22Rv1 (cell line): ENCODE measurements at regions not wholly inside any gene's neighbourhood (a gene's known extent, or its start where the extent isn't known, plus 50 kb on each side); places are given as distances from the start of the nearest gene placed in this dataset.

ENCODE experiments used
- H3K27ac ChIP-seq: fragments of 450-650 bp; 2 replicates; pipeline ENCODE4 v1.5.1; 2017
- CTCF ChIP-seq: fragments of 450-650 bp; IDR thresholded peaks from 2 replicates; pipeline ENCODE4 v1.5.1; 2017; ENCODE audit warnings: mild to moderate bottlenecking
- ZFX ChIP-seq: fragments of 450-650 bp; IDR thresholded peaks from 2 replicates; pipeline ENCODE4 v1.6.1; 2017; ENCODE audit warnings: antibody characterized with exemption, borderline replicate concordance

DNA sequence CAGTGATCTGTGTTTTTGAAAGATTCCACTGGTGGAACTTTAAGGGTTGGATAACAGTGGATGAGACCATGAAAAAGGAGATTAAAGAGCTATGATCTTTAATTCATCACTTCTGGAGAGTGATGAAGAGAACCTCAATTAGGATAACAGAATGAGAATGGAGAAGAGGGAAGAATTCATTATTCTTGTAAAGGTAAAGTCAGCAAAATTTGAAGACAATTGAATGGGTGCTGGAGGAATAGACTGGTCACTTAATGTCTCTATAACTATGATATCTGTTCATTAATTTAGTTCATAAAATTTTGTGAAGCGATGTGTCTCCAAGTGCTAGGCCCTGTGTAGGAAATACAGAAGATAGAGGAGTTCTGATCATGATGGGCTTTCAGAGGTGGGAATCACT is 1013.2 kb upstream of the FANCL start:
- no peak overlapping the region for H3K27ac ChIP-seq
- no peak for TF ChIP-seq ZFX
- TF ChIP-seq CTCF = no peak

DNA sequence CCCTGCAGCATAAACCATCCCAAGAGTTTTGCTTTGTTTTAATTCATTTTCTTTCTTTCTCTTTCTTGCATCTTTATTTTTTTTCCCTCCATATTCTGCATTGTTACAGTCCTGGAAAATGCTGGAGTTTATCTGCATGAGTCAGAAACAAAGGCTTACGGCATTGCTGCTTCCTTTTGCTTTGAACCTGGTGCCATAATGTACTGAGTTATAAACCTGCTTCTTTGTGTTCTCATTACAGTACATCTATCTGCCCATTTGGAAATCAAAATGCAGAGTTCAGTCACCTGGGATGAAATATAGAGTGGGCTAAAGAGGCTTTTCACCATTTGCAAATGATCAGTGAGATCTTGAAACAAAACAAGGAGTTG is 1009.2 kb upstream of the FANCL start:
- no peak overlapping the region for H3K27ac ChIP-seq
- TF ChIP-seq ZFX = no peak

DNA sequence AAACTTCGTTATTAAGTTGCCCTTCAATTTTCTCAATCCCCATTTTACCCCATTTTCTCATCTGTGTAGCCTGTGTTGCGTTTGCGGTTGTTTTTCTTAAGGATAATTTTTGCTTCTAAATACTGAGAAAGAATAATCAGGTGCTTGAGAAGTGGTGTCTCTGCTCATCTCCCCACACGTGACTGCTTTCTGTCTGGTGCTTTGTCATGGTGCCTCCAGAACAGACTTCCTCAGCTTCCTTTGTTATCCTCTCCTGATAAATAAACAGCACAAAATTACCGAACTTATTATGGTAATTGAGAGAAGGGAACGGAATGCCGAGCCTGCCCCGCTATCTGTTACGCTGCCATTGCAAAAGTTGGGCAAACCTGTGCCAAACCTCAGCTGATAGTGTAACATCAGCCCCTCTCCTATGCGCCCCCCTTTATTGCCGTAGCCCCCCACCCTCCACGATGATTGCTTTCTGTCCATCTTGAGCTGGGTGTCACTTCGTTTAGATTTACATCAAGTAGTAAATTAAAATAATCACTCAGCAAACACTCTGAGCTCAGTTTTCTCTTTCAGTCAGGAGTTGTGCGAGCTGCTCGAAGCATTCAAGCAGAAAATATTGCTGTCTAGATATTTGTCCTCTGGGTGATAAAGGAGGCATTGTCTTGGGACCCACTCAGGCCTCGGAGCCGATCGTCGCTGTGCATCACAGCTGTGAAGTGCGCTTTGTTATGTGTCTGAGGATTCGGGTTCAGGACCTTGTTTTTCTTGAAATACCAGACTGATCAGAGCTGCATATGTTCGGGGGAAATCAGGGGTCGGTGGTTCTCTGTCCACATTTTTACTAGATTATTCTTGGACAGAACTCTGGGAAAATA is 1008.5 kb upstream of the FANCL start:
- H3K27ac ChIP-seq = no peak overlapping the region
- no peak for TF ChIP-seq CTCF
- no peak for TF ChIP-seq ZFX

DNA sequence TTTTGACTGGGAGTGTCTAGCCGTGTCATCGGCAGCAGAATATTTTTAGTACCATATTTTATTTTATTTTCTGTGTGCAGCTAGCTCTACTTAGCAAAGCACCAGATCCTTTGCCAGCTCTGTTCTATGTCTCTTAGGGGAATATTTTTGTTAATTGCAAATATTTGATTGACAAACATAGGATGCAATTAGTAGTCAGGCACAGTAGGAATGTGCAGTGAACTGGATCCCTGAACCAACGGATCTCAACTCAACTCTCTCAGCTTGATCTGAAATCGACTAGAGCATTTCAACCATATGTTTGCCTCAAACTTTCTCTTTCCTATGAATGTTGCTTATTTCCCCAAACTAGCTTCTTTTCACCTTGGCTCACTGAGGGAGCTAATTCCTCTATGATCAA is 998.0 kb upstream of the FANCL start:
- TF ChIP-seq ZFX = no peak
- TF ChIP-seq CTCF = no peak

DNA sequence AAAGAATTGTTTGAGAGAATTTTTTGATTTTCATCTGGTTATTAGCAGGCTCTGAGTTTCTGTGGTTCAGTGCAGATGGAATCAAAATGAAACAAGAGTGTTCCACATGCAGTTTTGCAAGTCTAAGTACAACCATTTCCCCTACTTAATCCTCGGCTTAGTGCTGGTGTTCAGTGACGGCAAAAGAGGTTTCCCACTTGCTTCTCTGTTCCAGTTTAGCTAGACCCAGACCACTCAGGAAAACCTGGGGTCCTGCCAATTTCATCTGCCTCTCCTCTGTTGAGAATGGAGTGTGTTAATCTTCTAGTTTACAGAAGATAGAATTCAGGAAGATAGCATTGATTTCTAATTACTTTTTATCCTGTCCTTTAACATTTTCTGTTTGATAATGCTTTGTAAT is 996.2 kb upstream of the FANCL start:
- H3K27ac ChIP-seq = no peak overlapping the region
- TF ChIP-seq CTCF = no peak
- no peak for TF ChIP-seq ZFX

More for the DNA sequence above, 998.0 kb upstream of the FANCL start:
- H3K27ac ChIP-seq = no peak overlapping the region

- TF ChIP-seq CTCF (no peak), ZFX (no peak)
- no peak overlapping the region for H3K27ac ChIP-seq
Measured at GRCh38 chr2:59236723-59237122, 995.6 kb upstream of the FANCL start.

DNA sequence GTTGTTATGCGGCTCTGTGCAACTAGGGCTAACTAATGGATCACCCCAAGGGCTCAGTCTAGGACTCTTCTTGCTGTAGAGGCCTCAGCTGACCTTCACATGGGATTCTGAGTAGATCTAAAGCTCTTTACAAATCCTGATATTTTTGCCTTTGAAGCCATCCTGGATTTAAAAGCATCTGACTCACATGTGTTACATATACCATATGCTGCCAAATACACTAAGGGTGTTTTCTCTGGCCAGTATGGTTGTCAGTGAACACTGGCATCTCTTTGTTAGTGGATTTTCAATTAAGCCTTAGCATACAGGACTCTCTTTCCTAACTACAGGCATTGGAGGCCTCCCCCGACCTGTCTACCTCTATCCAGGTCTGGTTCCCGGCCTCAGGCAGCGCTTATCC is 992.8 kb upstream of the FANCL start:
- TF ChIP-seq ZFX = no peak
- no peak for TF ChIP-seq CTCF
- H3K27ac ChIP-seq = no peak overlapping the region
